GM12878 (cell line): ENCODE measurements at regions not wholly inside any gene's neighbourhood (a gene's known extent, or its start where the extent isn't known, plus 50 kb on each side); places are given as distances from the start of the nearest gene placed in this dataset.

Source experiments
- ATAC-seq: fragments of 200-7000 bp; cut with Tn5 transposase; 3 replicates; pipeline ENCODE4 v1.9.1; 2020; ENCODE audit warnings: mild to moderate bottlenecking, moderate library complexity
- BruUV-seq: library from RNA; stranded (reverse); fragments of 400-500 nt; replicated peaks from 2 replicates; lab custom pipeline; 2021; lab: Mats Ljungman, UMichigan
- CTCF ChIA-PET: fragments of 300-600 bp; sonication (Branson Sonifier 250); formaldehyde crosslinking; extraction: SDS; loops from one replicate; lab custom pipeline; 2021; ENCODE audit warnings: inconsistent platforms; lab: Yijun Ruan, JAX
- POLR2A ChIA-PET: fragments of 350-600 bp; formaldehyde crosslinking; extraction: SDS; loops from one replicate; lab custom pipeline; 2021; ENCODE audit warnings: inconsistent platforms; lab: Charles Lee
- RAD21 ChIA-PET: fragments of 300-600 bp; sonication (Branson Sonifier 250); formaldehyde crosslinking; loops from one replicate; lab custom pipeline; 2023; ENCODE audit warnings: antibody characterized with exemption; ENCODE audit not compliant: unreplicated experiment; lab: Charles Lee
- SMC1A ChIA-PET: fragments of 300-600 bp; sonication (Branson Sonifier 250); formaldehyde crosslinking; loops from one replicate; lab custom pipeline; 2023; ENCODE audit not compliant: unreplicated experiment, uncharacterized antibody; lab: Charles Lee
- DNase-seq: peaks from one replicate; pipeline ENCODE4 v3.0.0-alpha.2; 2011; ENCODE audit warnings: low read depth, low spot score
- FAIRE-seq: peaks from 3 replicates; lab custom pipeline; 2011; peaks lifted over from hg19 to GRCh38; lab: Jason Lieb, UNC
- H2AFZ ChIP-seq: 2 replicates; pipeline ENCODE4 v1.6.0; 2011; ENCODE audit warnings: low read depth, low read length, control low read depth; ENCODE audit not compliant: control insufficient read depth
- H3K27ac ChIP-seq: 2 replicates; pipeline ENCODE4 v1.5.1; 2011; ENCODE audit warnings: control low read depth; ENCODE audit not compliant: control insufficient read depth, insufficient read depth
- H3K27me3 ChIP-seq, 2 experiments: replicated peaks in 1 of 2; 2 replicates each; pipeline versions ENCODE4 v1.6.0 to v1.6.1; 2011; ENCODE audit warnings: low read length in 1 of 2; ENCODE audit not compliant: control insufficient read depth in 2 of 2, insufficient read depth in 2 of 2
- H3K36me3 ChIP-seq, 2 experiments: 2 replicates each; pipeline ENCODE4 v1.5.1; 2011; ENCODE audit warnings: low read length in 1 of 2; ENCODE audit not compliant: control insufficient read depth in 2 of 2, insufficient read depth in 2 of 2
- H3K4me1 ChIP-seq: 2 replicates; pipeline ENCODE4 v1.6.1; 2011; ENCODE audit warnings: mild to moderate bottlenecking, low read length, moderate library complexity, mixed read lengths; ENCODE audit not compliant: control insufficient read depth, insufficient read depth
- H3K4me2 ChIP-seq: 2 replicates; pipeline ENCODE4 v1.6.0; 2011; ENCODE audit warnings: control low read depth; ENCODE audit not compliant: control insufficient read depth, insufficient read depth
- H3K4me3 ChIP-seq: fragments of 200-600 bp; sonication (generic); 2 replicates; pipeline ENCODE4 v1.5.1; 2016
- H3K79me2 ChIP-seq: 2 replicates; pipeline ENCODE4 v1.6.0; 2011; ENCODE audit warnings: low read length; ENCODE audit not compliant: control insufficient read depth, insufficient read depth
- H3K9ac ChIP-seq: 2 replicates; pipeline ENCODE4 v1.8.0; 2011; ENCODE audit warnings: low read length, control low read depth, mixed read lengths; ENCODE audit not compliant: control insufficient read depth, insufficient read depth
- H3K9me3 ChIP-seq: replicated peaks from 3 replicates; pipeline ENCODE4 v1.5.1; 2011; ENCODE audit warnings: mild to moderate bottlenecking, low read length; ENCODE audit not compliant: control insufficient read depth, insufficient read depth
- H4K20me1 ChIP-seq: 2 replicates; pipeline ENCODE4 v1.6.0; 2011; ENCODE audit not compliant: control insufficient read depth, insufficient read depth
- CBX3 ChIP-seq: fragments of 200-600 bp; sonication (generic); IDR thresholded peaks from 2 replicates; pipeline ENCODE4 v1.6.1; 2016; ENCODE audit warnings: low read depth, borderline replicate concordance
- CEBPZ ChIP-seq: fragments of 150-350 bp; IDR thresholded peaks from 2 replicates; pipeline ENCODE4 v1.6.1; 2016; ENCODE audit warnings: low read depth, low read length
- E2F8 ChIP-seq: fragments of 450-650 bp; IDR thresholded peaks from 2 replicates; pipeline ENCODE4 v1.6.1; 2018; ENCODE audit warnings: mild to moderate bottlenecking, low read depth, moderate library complexity; ENCODE audit not compliant: partially characterized antibody
- ESRRA ChIP-seq: IDR thresholded peaks from 2 replicates; pipeline ENCODE4 v1.6.1; 2012; ENCODE audit warnings: mild to moderate bottlenecking, low read length, improper control_type of control experiment
- MYC ChIP-seq: IDR thresholded peaks from 2 replicates; pipeline ENCODE4 v1.6.1; 2011; ENCODE audit warnings: mild to moderate bottlenecking, low read length, moderate library complexity, inconsistent platforms; ENCODE audit not compliant: insufficient read depth, insufficient replicate concordance, insufficient read length, severe bottlenecking
- PML ChIP-seq: IDR thresholded peaks from 2 replicates; pipeline ENCODE4 v1.6.1; 2012; ENCODE audit warnings: low read length, inconsistent platforms
- POLR2A ChIP-seq: IDR thresholded peaks from 2 replicates; pipeline ENCODE4 v1.6.1; 2011; ENCODE audit warnings: low read depth, mild to moderate bottlenecking, low read length
- SIX5 ChIP-seq: IDR thresholded peaks from 2 replicates; pipeline ENCODE4 v1.6.1; 2011; ENCODE audit warnings: mild to moderate bottlenecking, low read depth, low read length, moderate library complexity; ENCODE audit not compliant: severe bottlenecking
- TAF1 ChIP-seq: IDR thresholded peaks from 2 replicates; pipeline ENCODE4 v1.6.1; 2011; ENCODE audit warnings: mild to moderate bottlenecking, low read depth, low read length, borderline replicate concordance
- TCF7 ChIP-seq: IDR thresholded peaks from 2 replicates; pipeline ENCODE4 v1.6.1; 2014; ENCODE audit warnings: antibody characterized with exemption, borderline replicate concordance
- WGBS: methylation state at CpG from one replicate; pipeline ENCODE4 v1.1.6; 2016; ENCODE audit warnings: low lambda C conversion rate; ENCODE audit not compliant: insufficient replicate concordance, insufficient coverage; ENCODE audit errors: missing lambda C conversion rate; 5-methylcytosine and 5-hydroxymethylcytosine counted together
- in situ Hi-C: fragments of 300-500 bp; cut with MboI; formaldehyde crosslinking; loops from 9 replicates; pipeline ENCODE4 v1.14.3; 2018; ENCODE audit warnings: mixed read lengths
- intact Hi-C: fragments of 100-400 bp; cut with micrococcal nuclease; formaldehyde crosslinking; loops from one replicate; pipeline ENCODE4 v1.14.2; 2022; ENCODE audit not compliant: unreplicated experiment
- TF ChIP-seq, protein P1 (sequence below): fragments of 150-350 bp; IDR thresholded peaks from 2 replicates; pipeline ENCODE4 v1.6.1; 2014; ENCODE audit warnings: mild to moderate bottlenecking, low read depth, low read length
- TF ChIP-seq, protein P2 (sequence below): fragments of 450-650 bp; IDR thresholded peaks from 2 replicates; pipeline ENCODE4 v1.6.1; 2016; ENCODE audit warnings: mild to moderate bottlenecking, moderate library complexity, borderline replicate concordance

DNA sequence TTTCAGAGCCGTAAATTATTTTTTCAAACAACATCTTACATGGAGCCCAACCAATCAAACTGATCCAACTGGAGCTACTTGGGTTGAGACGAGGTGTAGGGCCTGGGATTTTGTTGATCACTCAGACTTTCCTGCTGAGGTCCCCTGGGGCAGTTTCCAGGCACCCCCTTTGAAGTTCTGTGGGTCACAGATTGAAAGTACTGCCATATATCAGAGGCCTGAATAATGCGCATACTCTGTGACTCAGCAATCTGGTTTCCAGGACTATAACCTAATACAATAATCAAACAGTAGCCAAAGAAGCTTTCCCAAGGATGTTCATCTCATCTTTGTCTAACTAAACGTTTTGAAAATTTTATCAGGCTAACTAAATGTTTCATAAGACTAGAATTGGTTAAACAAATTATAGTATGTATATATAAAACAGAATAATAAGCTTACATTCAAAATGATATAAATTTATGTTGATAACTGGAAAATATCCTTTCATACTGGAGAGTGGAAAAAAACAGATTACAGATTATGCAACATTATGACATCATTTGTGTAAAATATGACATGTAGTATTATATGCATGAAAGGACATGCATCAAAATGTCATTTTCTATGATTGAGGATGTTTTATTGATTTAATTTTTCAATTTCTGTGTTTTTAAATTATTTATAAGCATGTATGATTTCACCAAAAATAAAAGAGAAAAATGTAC lies 617.1 kb downstream of the NTRK3 start:
- in situ Hi-C loops (no loop called here), intact Hi-C loops (no loop called here)
- CTCF ChIA-PET, result no interaction called here
- no peak overlapping the region for H2AFZ ChIP-seq
- H3K27me3 ChIP-seq, result no peaks in the 10 kb centered on the region
- H3K27ac ChIP-seq, result no peak overlapping the region
- SMC1A ChIA-PET, result interaction anchor here (0.6 kb wide), 1 partner anchor 85 kb away, joined by 3 read pairs; no protein-coding TSS in a partner anchor
- RAD21 ChIA-PET, result no interaction called here
- DNase-seq (no peak), ATAC-seq (no peak), FAIRE-seq (no peak)
- H3K4me3 ChIP-seq, result no peak overlapping the region
- H3K36me3 ChIP-seq, result no peaks in the 10 kb centered on the region
- BruUV-seq, result no TSS peak
- H4K20me1 ChIP-seq, result no peaks in the 10 kb centered on the region
- no peaks in the 10 kb centered on the region for H3K79me2 ChIP-seq
- POLR2A ChIA-PET, result no interaction called here
- WGBS, result 35% methylated on average over 4 of the region's 4 CpGs
- H3K4me1 ChIP-seq, result no peaks in the 10 kb centered on the region
- no peak overlapping the region for H3K9ac ChIP-seq
- no peaks in the 10 kb centered on the region for H3K9me3 ChIP-seq
- no peak overlapping the region for H3K4me2 ChIP-seq
- TF ChIP-seq SIX5, result no peak
- TF ChIP-seq, protein P1, sequence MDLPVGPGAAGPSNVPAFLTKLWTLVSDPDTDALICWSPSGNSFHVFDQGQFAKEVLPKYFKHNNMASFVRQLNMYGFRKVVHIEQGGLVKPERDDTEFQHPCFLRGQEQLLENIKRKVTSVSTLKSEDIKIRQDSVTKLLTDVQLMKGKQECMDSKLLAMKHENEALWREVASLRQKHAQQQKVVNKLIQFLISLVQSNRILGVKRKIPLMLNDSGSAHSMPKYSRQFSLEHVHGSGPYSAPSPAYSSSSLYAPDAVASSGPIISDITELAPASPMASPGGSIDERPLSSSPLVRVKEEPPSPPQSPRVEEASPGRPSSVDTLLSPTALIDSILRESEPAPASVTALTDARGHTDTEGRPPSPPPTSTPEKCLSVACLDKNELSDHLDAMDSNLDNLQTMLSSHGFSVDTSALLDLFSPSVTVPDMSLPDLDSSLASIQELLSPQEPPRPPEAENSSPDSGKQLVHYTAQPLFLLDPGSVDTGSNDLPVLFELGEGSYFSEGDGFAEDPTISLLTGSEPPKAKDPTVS, result no peak
- TF ChIP-seq E2F8, result no peak
- TF ChIP-seq TAF1, result no peak
- TF ChIP-seq CEBPZ, result no peak
- TF ChIP-seq CBX3, result no peak
- TF ChIP-seq PML, result no peak
- no peak for TF ChIP-seq MYC
- TF ChIP-seq TCF7, result no peak
- no peak for TF ChIP-seq POLR2A
- TF ChIP-seq, protein P2, sequence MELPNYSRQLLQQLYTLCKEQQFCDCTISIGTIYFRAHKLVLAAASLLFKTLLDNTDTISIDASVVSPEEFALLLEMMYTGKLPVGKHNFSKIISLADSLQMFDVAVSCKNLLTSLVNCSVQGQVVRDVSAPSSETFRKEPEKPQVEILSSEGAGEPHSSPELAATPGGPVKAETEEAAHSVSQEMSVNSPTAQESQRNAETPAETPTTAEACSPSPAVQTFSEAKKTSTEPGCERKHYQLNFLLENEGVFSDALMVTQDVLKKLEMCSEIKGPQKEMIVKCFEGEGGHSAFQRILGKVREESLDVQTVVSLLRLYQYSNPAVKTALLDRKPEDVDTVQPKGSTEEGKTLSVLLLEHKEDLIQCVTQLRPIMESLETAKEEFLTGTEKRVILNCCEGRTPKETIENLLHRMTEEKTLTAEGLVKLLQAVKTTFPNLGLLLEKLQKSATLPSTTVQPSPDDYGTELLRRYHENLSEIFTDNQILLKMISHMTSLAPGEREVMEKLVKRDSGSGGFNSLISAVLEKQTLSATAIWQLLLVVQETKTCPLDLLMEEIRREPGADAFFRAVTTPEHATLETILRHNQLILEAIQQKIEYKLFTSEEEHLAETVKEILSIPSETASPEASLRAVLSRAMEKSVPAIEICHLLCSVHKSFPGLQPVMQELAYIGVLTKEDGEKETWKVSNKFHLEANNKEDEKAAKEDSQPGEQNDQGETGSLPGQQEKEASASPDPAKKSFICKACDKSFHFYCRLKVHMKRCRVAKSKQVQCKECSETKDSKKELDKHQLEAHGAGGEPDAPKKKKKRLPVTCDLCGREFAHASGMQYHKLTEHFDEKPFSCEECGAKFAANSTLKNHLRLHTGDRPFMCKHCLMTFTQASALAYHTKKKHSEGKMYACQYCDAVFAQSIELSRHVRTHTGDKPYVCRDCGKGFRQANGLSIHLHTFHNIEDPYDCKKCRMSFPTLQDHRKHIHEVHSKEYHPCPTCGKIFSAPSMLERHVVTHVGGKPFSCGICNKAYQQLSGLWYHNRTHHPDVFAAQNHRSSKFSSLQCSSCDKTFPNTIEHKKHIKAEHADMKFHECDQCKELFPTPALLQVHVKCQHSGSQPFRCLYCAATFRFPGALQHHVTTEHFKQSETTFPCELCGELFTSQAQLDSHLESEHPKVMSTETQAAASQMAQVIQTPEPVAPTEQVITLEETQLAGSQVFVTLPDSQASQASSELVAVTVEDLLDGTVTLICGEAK, result no peak
- TF ChIP-seq ESRRA, result no peak
